ENCODE measurements at regions not wholly inside any gene's neighbourhood (a gene's known extent, or its start where the extent isn't known, plus 50 kb on each side); places are given as distances from the start of the nearest gene placed in this dataset.

DNA sequence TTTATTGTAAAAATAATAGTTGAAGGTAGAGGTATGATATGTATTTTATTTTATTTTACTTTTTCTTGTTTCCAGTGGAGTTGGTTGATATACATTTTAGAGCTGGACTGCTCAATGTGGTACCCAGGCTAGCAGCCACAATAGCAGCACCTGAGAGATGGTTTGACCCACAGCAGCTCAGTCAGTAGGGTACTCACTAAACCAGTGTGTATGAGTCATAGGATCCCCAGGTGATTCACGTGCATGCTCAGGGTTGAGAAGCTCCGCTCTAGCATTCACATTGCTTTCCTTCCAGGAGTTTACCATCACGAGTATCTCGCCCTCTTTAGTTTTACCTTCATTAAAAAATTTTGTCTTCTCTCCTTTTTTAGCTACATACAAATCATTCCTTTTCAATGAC is 96.0 kb upstream of the PAXBP1 start:
- no peaks in the 10 kb centered on the region for H3K36me3 ChIP-seq (ENCODE audit: control insufficient read depth, insufficient read depth, low read length)
- no peak overlapping the region for H3K4me2 ChIP-seq (ENCODE audit: extremely low read depth, insufficient read depth, low read length)
- H2AFZ ChIP-seq (ENCODE audit: low read length) = no peak overlapping the region
- H3K79me2 ChIP-seq (ENCODE audit: control insufficient read depth, insufficient read depth, low read length) = no peaks in the 10 kb centered on the region
- H3K27ac ChIP-seq (ENCODE audit: insufficient read depth, low read length) = no peak overlapping the region
- no peaks in the 10 kb centered on the region for H4K20me1 ChIP-seq (ENCODE audit: control insufficient read depth, extremely low read depth, insufficient read depth, low read length)
- no peaks in the 10 kb centered on the region for H3K9me3 ChIP-seq (ENCODE audit: control insufficient read depth, insufficient read depth, low read depth, low read length)
- no peak for DNase-seq (ENCODE audit: low read depth in 2 of 2)
- no peak overlapping the region for H3K9ac ChIP-seq (ENCODE audit: insufficient read depth, low read length)
- TF ChIP-seq, protein P1, sequence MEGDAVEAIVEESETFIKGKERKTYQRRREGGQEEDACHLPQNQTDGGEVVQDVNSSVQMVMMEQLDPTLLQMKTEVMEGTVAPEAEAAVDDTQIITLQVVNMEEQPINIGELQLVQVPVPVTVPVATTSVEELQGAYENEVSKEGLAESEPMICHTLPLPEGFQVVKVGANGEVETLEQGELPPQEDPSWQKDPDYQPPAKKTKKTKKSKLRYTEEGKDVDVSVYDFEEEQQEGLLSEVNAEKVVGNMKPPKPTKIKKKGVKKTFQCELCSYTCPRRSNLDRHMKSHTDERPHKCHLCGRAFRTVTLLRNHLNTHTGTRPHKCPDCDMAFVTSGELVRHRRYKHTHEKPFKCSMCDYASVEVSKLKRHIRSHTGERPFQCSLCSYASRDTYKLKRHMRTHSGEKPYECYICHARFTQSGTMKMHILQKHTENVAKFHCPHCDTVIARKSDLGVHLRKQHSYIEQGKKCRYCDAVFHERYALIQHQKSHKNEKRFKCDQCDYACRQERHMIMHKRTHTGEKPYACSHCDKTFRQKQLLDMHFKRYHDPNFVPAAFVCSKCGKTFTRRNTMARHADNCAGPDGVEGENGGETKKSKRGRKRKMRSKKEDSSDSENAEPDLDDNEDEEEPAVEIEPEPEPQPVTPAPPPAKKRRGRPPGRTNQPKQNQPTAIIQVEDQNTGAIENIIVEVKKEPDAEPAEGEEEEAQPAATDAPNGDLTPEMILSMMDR (conservative IDR thresholded peaks at IDR 0.05 in 1 of 2, IDR thresholded peaks at IDR 0.05 in 1 of 2; ENCODE audit: low read depth in 1 of 2, low read length in 2 of 2) = no peak
- TF ChIP-seq EZH2 (IDR thresholded peaks at IDR 0.05; ENCODE audit: low read length, missing control alignments) = no peak
- H3K27me3 ChIP-seq (ENCODE audit: control insufficient read depth, insufficient read depth, low read length) = no peaks in the 10 kb centered on the region
- H3K4me1 ChIP-seq (ENCODE audit: control insufficient read depth, extremely low read depth, insufficient read depth, low read length) = no peaks in the 10 kb centered on the region
- H3K4me3 ChIP-seq (replicated peaks in 1 of 4; ENCODE audit: control extremely low read depth in 1 of 4, insufficient read depth in 1 of 4, low read depth in 3 of 4, low read length in 4 of 4) = no peak overlapping the region

DNA sequence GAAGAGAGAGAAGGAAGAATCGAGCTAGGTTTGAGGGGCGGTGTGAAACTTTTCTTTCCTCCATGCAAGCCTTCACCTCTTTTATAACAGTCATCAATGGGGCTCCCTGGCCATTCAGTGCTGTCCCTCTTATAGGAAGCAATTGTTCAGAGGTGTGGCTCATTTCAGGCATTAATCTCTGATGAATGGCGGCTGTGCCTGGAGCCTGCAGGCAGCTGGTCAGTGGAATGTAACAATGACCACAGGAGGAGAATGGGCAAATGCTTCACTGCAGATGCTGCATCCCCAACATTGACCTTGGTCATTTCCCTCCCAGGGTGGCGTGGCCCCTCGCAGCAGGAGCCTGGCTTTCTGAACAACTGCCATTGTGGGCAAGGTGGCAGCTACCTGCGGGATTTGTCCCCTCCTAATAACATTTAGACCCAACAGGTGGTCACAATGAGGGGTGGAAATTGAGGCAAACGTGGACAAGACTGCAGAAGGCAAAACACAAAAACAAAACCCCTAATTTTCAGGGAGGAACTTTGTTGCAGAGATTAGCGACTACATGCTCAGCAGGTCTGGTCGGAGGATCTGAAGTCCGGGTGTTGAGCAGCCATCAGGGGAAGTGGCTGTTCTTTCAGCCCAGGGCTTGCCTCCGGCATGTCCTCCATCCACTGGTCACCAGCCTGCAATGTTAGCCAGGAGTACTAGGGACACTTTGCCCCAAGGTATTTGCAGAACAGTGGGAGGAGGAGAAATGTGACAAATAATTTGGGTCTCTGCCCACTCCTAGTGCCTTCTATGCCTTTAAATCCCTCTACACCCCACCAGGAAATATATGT is 97.3 kb upstream of the PAXBP1 start:
- no peak overlapping the region for H3K27ac ChIP-seq (ENCODE audit: insufficient read depth, low read length)
- no peak overlapping the region for H3K9ac ChIP-seq (ENCODE audit: insufficient read depth, low read length)
- no peaks in the 10 kb centered on the region for H3K36me3 ChIP-seq (ENCODE audit: control insufficient read depth, insufficient read depth, low read length)
- no peaks in the 10 kb centered on the region for H3K9me3 ChIP-seq (ENCODE audit: control insufficient read depth, insufficient read depth, low read depth, low read length)
- H4K20me1 ChIP-seq (ENCODE audit: control insufficient read depth, extremely low read depth, insufficient read depth, low read length) = no peaks in the 10 kb centered on the region
- H2AFZ ChIP-seq (ENCODE audit: low read length) = no peak overlapping the region
- no peak for DNase-seq (ENCODE audit: low read depth in 2 of 2)
- TF ChIP-seq EZH2 (IDR thresholded peaks at IDR 0.05; ENCODE audit: low read length, missing control alignments) = no peak
- TF ChIP-seq, protein P1 (conservative IDR thresholded peaks at IDR 0.05 in 1 of 2, IDR thresholded peaks at IDR 0.05 in 1 of 2; ENCODE audit: low read depth in 1 of 2, low read length in 2 of 2) = no peak
- H3K4me2 ChIP-seq (ENCODE audit: extremely low read depth, insufficient read depth, low read length) = no peak overlapping the region
- no peaks in the 10 kb centered on the region for H3K4me1 ChIP-seq (ENCODE audit: control insufficient read depth, extremely low read depth, insufficient read depth, low read length)
- H3K4me3 ChIP-seq (replicated peaks in 1 of 4; ENCODE audit: control extremely low read depth in 1 of 4, insufficient read depth in 1 of 4, low read depth in 3 of 4, low read length in 4 of 4) = no peak overlapping the region
- H3K27me3 ChIP-seq (ENCODE audit: control insufficient read depth, insufficient read depth, low read length) = no peaks in the 10 kb centered on the region
- no peaks in the 10 kb centered on the region for H3K79me2 ChIP-seq (ENCODE audit: control insufficient read depth, insufficient read depth, low read length)

DNA sequence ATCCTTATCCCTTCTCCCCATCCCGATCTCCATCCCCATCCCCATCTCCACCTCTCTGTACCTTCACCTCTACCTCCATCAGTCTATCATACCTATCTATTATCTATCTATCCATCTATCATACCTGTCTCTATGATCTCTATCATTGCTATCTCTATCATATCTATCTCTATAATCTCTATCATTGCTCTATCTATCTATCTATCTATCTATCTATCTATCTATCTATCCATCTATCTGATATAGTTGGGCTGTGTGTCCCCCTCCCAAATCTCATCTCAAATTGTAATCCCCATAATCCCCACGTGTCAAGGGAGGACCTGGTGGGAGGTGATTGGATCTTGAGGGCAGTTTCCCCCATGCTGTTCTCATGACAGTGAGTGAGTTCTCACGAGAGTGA is 97.9 kb upstream of the PAXBP1 start:
- H2AFZ ChIP-seq (ENCODE audit: low read length) = no peak overlapping the region
- no peaks in the 10 kb centered on the region for H3K79me2 ChIP-seq (ENCODE audit: control insufficient read depth, insufficient read depth, low read length)
- no peak for DNase-seq (ENCODE audit: low read depth in 2 of 2)
- no peaks in the 10 kb centered on the region for H3K9me3 ChIP-seq (ENCODE audit: control insufficient read depth, insufficient read depth, low read depth, low read length)
- no peaks in the 10 kb centered on the region for H3K36me3 ChIP-seq (ENCODE audit: control insufficient read depth, insufficient read depth, low read length)
- H3K9ac ChIP-seq (ENCODE audit: insufficient read depth, low read length) = no peak overlapping the region
- H3K4me3 ChIP-seq (replicated peaks in 1 of 4; ENCODE audit: control extremely low read depth in 1 of 4, insufficient read depth in 1 of 4, low read depth in 3 of 4, low read length in 4 of 4) = no peak overlapping the region
- no peak for TF ChIP-seq EZH2 (IDR thresholded peaks at IDR 0.05; ENCODE audit: low read length, missing control alignments)
- TF ChIP-seq, protein P1 (conservative IDR thresholded peaks at IDR 0.05 in 1 of 2, IDR thresholded peaks at IDR 0.05 in 1 of 2; ENCODE audit: low read depth in 1 of 2, low read length in 2 of 2) = no peak
- no peaks in the 10 kb centered on the region for H3K27me3 ChIP-seq (ENCODE audit: control insufficient read depth, insufficient read depth, low read length)
- no peak overlapping the region for H3K27ac ChIP-seq (ENCODE audit: insufficient read depth, low read length)
- H4K20me1 ChIP-seq (ENCODE audit: control insufficient read depth, extremely low read depth, insufficient read depth, low read length) = no peaks in the 10 kb centered on the region
- no peak overlapping the region for H3K4me2 ChIP-seq (ENCODE audit: extremely low read depth, insufficient read depth, low read length)
- no peaks in the 10 kb centered on the region for H3K4me1 ChIP-seq (ENCODE audit: control insufficient read depth, extremely low read depth, insufficient read depth, low read length)
